PC-9 (cell line): ENCODE measurements at regions not wholly inside any gene's neighbourhood (a gene's known extent, or its start where the extent isn't known, plus 50 kb on each side); places are given as distances from the start of the nearest gene placed in this dataset.

Experiments
- EZH2 ChIP-seq: fragments of 200-600 bp; sonication (generic); IDR thresholded peaks from 2 replicates; pipeline ENCODE4 v1.8.0; 2017; ENCODE audit warnings: antibody characterized with exemption, low read depth
- TF ChIP-seq, protein P1 (sequence below): fragments of 200-600 bp; sonication (generic); conservative IDR thresholded peaks from 2 replicates; pipeline ENCODE4 v1.6.1; 2017; ENCODE audit warnings: mixed run types, antibody characterized with exemption, mild to moderate bottlenecking, moderate library complexity

DNA sequence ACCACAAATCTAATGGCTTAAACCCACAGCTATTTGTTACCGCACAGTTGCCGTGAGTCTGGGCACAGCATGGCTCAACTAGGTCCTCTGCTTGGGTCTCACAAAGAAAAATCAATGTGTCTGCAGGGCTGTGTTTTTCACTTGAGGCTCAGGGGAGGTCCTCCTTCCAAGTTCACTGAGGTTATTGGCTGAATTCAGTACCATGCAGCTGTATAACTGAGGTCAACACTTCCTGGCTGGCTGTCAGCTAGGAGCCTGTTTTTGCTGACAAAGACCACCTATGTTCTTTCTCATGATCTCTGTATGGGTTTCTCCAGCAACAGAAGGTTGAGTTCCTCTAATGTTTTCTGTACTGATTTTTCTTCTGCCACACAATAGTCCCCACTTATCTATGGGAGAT lies 736.7 kb upstream of the PRKX start:
- TF ChIP-seq, protein P1, sequence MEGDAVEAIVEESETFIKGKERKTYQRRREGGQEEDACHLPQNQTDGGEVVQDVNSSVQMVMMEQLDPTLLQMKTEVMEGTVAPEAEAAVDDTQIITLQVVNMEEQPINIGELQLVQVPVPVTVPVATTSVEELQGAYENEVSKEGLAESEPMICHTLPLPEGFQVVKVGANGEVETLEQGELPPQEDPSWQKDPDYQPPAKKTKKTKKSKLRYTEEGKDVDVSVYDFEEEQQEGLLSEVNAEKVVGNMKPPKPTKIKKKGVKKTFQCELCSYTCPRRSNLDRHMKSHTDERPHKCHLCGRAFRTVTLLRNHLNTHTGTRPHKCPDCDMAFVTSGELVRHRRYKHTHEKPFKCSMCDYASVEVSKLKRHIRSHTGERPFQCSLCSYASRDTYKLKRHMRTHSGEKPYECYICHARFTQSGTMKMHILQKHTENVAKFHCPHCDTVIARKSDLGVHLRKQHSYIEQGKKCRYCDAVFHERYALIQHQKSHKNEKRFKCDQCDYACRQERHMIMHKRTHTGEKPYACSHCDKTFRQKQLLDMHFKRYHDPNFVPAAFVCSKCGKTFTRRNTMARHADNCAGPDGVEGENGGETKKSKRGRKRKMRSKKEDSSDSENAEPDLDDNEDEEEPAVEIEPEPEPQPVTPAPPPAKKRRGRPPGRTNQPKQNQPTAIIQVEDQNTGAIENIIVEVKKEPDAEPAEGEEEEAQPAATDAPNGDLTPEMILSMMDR = no peak
- no peak for TF ChIP-seq EZH2
